HUES6 (cell line): ENCODE measurements at regions not wholly inside any gene's neighbourhood (a gene's known extent, or its start where the extent isn't known, plus 50 kb on each side); places are given as distances from the start of the nearest gene placed in this dataset.

Experiments
- H3K27ac ChIP-seq: 2 replicates; pipeline ENCODE4 v1.7.0; 2013; ENCODE audit warnings: low read depth, mild to moderate bottlenecking, low read length, inconsistent platforms
- H3K27me3 ChIP-seq: 2 replicates; pipeline ENCODE4 v1.6.1; 2013; ENCODE audit warnings: low read length; ENCODE audit not compliant: control insufficient read depth, insufficient read depth
- H3K36me3 ChIP-seq: 2 replicates; pipeline ENCODE4 v1.6.1; 2013; ENCODE audit warnings: low read length; ENCODE audit not compliant: control insufficient read depth, insufficient read depth
- H3K4me1 ChIP-seq: 2 replicates; pipeline ENCODE4 v1.6.1; 2013; ENCODE audit warnings: low read length; ENCODE audit not compliant: control insufficient read depth, insufficient read depth
- H3K4me3 ChIP-seq: 2 replicates; pipeline ENCODE4 v1.5.1; 2013; ENCODE audit warnings: low read depth, low read length
- H3K9ac ChIP-seq: one replicate; pipeline ENCODE4 v1.6.1; 2013; ENCODE audit warnings: mild to moderate bottlenecking, low read length
- H3K9me3 ChIP-seq: 2 replicates; pipeline ENCODE4 v1.6.1; 2013; ENCODE audit warnings: low read depth, low read length; ENCODE audit not compliant: control insufficient read depth, insufficient read depth

DNA sequence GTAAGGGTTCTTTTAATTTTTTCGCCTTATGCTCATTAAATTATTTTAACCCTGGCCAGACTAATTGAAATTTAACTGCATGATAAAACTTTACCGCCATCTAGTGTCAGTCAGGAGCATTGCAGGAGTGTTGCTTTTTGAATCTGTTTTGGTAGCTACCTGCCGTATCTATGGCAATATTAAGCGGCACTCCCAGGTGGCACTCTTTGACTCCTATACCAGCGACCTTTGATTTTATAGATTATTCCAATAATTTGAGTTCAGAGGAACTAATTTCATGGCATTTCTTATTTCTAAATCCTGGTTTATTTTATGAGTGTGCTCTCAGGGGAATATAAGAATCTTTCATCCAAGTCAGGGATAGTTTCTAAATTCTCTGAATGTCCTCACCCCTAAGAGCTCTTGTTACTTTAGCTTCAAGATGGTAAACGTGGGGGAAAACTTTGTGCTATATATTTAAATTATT is 198.9 kb downstream of the REEP3 start:
- no peak overlapping the region for H3K9ac ChIP-seq
- H3K27ac ChIP-seq = no peak overlapping the region
- no peaks in the 10 kb centered on the region for H3K9me3 ChIP-seq
- H3K4me1 ChIP-seq = peaks cover 44% of the 10 kb centered on the region
- no peaks in the 10 kb centered on the region for H3K36me3 ChIP-seq
- no peaks in the 10 kb centered on the region for H3K27me3 ChIP-seq
- no peak overlapping the region for H3K4me3 ChIP-seq

DNA sequence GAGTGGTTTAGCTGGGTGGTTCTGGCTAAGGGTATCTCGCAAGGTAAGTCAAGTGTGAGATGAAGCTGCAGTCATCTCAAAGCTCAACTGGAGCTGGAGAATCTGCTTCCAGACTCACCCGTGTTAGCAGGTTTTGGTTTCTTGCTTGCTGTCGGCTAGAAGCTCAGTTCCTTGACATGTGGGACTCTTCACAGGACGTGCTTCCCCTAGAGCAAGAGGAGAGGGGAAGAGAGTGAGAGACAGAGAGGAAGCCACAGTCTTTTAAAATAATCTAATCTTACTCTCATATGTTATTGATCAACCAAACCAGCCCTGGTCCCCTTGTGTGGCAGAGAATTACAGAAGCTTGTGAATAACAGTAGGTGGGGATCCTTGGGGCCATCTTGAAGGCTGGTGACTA is 199.5 kb downstream of the REEP3 start:
- no peak overlapping the region for H3K4me3 ChIP-seq
- peaks cover under 1% of the 10 kb centered on the region; the same call in 1 of the 2 replicates for H3K9me3 ChIP-seq
- H3K27ac ChIP-seq = no peak overlapping the region
- H3K9ac ChIP-seq = no peak overlapping the region
- H3K4me1 ChIP-seq = peaks cover 43% of the 10 kb centered on the region
- H3K27me3 ChIP-seq = no peaks in the 10 kb centered on the region
- no peaks in the 10 kb centered on the region for H3K36me3 ChIP-seq

DNA sequence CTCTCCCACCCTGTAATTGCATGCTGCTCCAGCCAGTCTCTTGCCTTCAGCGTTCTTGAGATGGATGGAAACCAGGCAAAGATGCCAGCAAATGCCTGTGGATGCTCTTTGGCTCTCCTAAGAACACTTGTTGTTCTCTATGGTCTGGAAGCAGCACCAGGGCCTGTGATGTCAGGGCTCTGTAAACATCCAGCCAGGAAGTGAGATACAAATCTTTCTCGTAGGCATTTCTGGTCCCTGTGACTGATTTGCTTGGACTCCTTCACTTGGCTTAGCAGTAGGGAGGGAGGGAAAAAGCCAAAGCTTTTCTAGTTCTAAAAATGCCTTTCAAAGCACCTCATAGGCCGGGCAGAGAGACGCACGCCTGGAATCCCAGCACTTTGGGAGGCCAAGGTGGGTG is 201.3 kb downstream of the REEP3 start:
- Histone ChIP-seq H3K36me3 (no peaks in the 10 kb centered on the region), H3K9me3 (peaks cover 2% of the 10 kb centered on the region; the same call in 1 of the 2 replicates), H3K9ac (no peak overlapping the region), H3K27ac (no peak overlapping the region), H3K4me1 (peaks cover 28% of the 10 kb centered on the region), H3K27me3 (no peaks in the 10 kb centered on the region), H3K4me3 (no peak overlapping the region)

DNA sequence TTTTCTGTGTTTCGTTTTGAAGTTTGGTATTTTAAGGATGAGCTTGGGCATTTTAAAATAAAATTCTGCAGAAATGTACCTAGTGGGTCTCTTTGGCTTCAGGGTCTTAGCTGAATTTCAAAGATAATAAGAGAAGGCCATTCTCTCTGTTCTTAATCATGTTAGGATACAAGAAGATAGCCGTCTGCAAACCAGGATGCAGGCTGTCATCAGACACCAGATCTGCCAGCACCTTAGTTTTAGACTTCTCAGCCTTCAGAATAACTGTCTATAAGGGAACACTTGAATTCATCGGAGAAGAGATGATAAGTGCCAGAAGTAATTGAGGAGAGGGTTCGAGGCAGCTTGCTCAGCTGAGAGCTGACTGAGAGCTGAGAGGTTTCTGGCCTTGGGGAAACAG is 202.1 kb downstream of the REEP3 start:
- no peaks in the 10 kb centered on the region for H3K36me3 ChIP-seq

DNA sequence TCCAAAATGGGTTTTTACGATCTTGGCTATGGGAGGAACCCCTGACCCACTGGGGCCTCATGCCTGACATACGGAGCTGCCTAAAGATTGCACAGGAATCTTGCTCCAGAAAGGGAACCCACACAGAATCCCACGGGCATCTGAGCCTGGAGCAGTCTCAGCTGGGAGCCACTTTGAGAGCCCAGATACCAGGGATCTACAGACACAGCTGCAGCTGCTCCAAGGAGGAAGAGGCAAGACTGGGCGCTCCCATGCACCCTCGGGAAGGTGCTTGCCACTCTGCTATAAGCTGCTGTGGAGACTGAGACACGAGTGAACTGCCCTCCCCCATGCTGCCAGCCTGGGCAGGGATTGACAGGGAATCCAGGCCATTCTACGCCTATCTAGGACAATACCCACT is 202.5 kb downstream of the REEP3 start:
- H3K27ac ChIP-seq = no peak overlapping the region
- H3K9ac ChIP-seq = no peak overlapping the region
- peaks cover 18% of the 10 kb centered on the region for H3K4me1 ChIP-seq
- no peaks in the 10 kb centered on the region for H3K36me3 ChIP-seq
- peaks cover 2% of the 10 kb centered on the region; the same call in 1 of the 2 replicates for H3K9me3 ChIP-seq
- no peaks in the 10 kb centered on the region for H3K27me3 ChIP-seq
- H3K4me3 ChIP-seq = no peak overlapping the region

More for the DNA sequence above, 202.1 kb downstream of the REEP3 start:
- Histone ChIP-seq H3K4me3 (no peak overlapping the region), H3K27ac (no peak overlapping the region), H3K9ac (no peak overlapping the region), H3K27me3 (no peaks in the 10 kb centered on the region), H3K4me1 (peaks cover 22% of the 10 kb centered on the region), H3K9me3 (peaks cover 2% of the 10 kb centered on the region; the same call in 1 of the 2 replicates)

DNA sequence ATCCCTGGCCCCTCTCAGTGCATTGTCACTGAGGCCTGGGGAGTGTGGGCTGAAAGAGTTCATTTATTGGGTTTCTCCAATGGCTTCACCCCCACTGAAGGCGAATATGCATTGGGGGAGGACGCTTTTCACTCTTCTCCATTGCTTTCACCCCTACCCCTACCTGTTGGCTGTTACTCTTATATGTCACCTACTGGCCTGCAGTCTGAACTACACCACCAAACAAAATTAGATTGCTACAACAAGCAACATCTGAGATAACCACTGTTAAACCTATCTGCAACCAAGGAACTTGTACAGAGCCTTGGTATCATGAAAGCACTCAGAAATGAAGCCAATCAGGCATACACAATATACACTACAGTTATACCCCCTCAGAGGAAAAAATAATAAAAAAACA is 203.7 kb downstream of the REEP3 start:
- Histone ChIP-seq H3K9me3 (peaks cover 2% of the 10 kb centered on the region; the same call in 1 of the 2 replicates), H3K9ac (no peak overlapping the region), H3K4me3 (no peak overlapping the region), H3K27ac (no peak overlapping the region), H3K36me3 (no peaks in the 10 kb centered on the region), H3K4me1 (peaks cover 7% of the 10 kb centered on the region; the same call in 1 of the 2 replicates), H3K27me3 (no peaks in the 10 kb centered on the region)

DNA sequence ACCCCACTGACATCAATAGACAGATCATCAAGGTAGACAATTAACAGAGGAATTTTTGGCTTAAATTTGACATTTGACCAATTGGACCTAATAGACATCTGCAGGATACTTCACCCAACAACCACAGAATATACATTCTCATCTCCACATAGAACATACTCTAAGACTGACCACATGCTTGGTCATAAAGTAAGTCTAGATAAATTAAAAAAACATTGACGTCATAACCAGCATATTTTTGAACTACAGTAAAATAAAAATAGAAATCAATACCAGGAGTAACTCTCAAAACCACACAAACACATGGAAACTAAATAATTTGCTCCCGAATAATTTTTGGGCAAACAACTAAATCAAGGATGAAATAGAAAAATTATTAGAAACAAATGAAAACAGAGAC is 205.7 kb downstream of the REEP3 start:
- Histone ChIP-seq H3K9me3 (peaks cover 2% of the 10 kb centered on the region; the same call in 1 of the 2 replicates), H3K9ac (no peak overlapping the region), H3K36me3 (no peaks in the 10 kb centered on the region), H3K27ac (no peak overlapping the region), H3K27me3 (no peaks in the 10 kb centered on the region), H3K4me3 (no peak overlapping the region), H3K4me1 (peaks cover 3% of the 10 kb centered on the region; the same call in 1 of the 2 replicates)

DNA sequence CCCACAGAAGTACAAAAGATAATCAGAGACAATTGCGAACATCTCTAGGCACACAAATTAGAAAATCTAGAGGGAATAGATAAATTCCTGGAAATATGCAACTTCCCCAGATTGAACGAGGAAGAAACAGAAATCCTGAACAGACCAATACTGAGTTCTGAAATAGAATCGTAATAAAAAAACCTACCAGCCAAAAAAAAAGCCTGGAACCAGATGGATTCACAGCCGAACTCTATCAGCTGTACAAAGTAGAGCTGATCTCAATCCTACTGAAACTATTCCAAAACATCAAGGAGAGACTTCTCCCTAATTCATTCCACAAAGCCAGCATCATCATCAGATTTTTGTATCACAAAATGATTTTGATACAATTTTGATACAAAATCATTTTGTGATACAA is 206.4 kb downstream of the REEP3 start:
- no peak overlapping the region for H3K4me3 ChIP-seq
- no peaks in the 10 kb centered on the region for H3K36me3 ChIP-seq
- H3K9me3 ChIP-seq = peaks cover 2% of the 10 kb centered on the region; the same call in 1 of the 2 replicates
- H3K27ac ChIP-seq = no peak overlapping the region
- H3K9ac ChIP-seq = no peak overlapping the region
- H3K27me3 ChIP-seq = no peaks in the 10 kb centered on the region
- H3K4me1 ChIP-seq = no peaks in the 10 kb centered on the region

DNA sequence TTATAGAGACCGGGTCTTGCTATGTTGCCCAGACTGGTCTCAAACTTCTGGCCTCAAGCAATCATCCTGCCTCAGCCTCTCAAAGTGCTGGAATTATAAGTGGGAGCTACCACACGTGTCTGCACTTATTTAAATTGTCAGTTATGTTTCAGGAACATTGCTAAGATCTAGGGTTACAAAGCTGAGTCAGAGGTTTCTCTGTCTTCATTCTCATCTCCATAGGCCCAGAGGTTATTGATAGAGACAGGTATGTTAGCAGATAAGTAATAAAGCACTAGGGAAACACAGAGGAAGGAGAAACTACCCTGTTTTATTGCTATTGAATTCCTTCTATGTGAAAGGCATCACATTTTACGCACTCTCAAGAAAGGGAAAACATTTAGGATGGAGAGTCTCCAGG is 214.1 kb downstream of the REEP3 start:
- Histone ChIP-seq H3K9me3 (no peaks in the 10 kb centered on the region), H3K27ac (no peak overlapping the region), H3K27me3 (no peaks in the 10 kb centered on the region), H3K4me3 (no peak overlapping the region), H3K9ac (no peak overlapping the region), H3K4me1 (peaks cover 6% of the 10 kb centered on the region; the same call in 1 of the 2 replicates), H3K36me3 (no peaks in the 10 kb centered on the region)

DNA sequence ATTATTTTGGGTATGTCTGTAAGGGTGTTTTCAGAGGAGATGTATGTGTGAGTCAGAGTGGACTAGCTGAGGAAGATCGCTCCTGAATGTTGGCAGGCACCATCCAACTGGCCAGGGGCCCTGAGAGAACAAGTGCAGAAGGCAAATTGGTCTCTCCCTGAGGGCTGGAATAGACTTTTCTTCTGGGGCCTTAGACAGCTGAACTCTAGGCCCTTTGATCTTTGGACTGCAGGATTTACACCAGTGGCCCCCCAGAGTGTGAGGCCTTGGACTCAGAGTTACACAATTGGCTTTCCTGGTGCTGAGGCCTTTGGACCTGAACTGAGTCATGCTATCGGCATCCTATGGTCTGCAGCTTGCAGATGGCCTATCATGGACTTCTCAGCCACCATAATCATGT is 217.2 kb downstream of the REEP3 start:
- H3K9me3 ChIP-seq = no peaks in the 10 kb centered on the region
- no peaks in the 10 kb centered on the region for H3K27me3 ChIP-seq
- H3K4me1 ChIP-seq = peaks cover 6% of the 10 kb centered on the region; the same call in 1 of the 2 replicates
- no peak overlapping the region for H3K27ac ChIP-seq
- H3K9ac ChIP-seq = no peak overlapping the region
- no peak overlapping the region for H3K4me3 ChIP-seq
- H3K36me3 ChIP-seq = no peaks in the 10 kb centered on the region

DNA sequence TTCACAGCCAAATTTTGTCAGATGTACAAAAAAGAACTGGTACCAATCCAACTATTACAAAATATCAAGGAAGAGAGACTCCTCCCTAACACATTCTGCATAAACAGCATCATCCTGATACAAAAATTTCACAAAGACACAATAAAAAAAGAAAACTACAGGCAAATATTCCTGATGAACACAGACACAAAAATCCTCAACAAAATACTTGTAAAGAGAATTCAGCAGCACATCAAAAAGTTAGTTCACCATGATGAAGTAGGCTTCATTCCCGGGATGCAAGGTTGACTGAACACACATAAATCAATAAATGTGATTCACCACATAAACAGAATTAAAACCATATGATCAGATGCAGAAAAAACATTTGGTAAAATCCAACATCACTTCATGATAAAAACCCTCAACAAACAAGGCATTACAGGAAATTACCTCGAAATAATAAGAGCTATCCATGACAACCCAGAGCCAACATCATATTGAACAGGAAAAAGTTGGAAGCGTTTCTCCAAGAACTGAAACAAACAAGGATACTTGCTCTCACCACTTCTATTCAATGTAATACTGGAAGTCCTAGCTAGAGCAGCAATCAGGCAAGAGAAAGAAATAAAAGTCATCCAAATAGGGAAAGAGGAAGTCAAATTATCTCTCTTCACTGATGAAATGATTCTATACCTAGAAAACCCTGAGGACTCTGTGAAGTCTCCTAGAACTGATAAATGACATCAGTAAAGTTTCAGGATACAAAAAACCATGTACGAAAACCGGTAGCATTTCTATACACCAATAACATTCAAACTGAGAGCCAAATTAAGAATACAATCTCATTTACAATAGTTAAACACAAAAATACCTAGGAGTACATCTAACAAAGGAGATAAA is 223.1 kb downstream of the REEP3 start:
- H3K9me3 ChIP-seq = 0 out of 2 replicates have a peak, but pooled peaks cover 4% of the 10 kb centered on the region
- no peaks in the 10 kb centered on the region for H3K27me3 ChIP-seq
- H3K4me1 ChIP-seq = no peaks in the 10 kb centered on the region
- no peak overlapping the region for H3K27ac ChIP-seq
- no peak overlapping the region for H3K4me3 ChIP-seq
- H3K36me3 ChIP-seq = no peaks in the 10 kb centered on the region
- no peak overlapping the region for H3K9ac ChIP-seq
